Calu3 (cell line): ENCODE measurements at regions not wholly inside any gene's neighbourhood (a gene's known extent, or its start where the extent isn't known, plus 50 kb on each side); places are given as distances from the start of the nearest gene placed in this dataset.

Source experiments
- BruUV-seq: library from RNA; stranded (reverse); fragments of 400-500 nt; replicated peaks from 2 replicates; lab custom pipeline; 2021; lab: Mats Ljungman, UMichigan
- CTCF ChIA-PET: fragments of 300-600 bp; sonication (Branson Sonifier 250); formaldehyde crosslinking; loops from one replicate; lab custom pipeline; 2022; ENCODE audit warnings: antibody characterized with exemption; lab: Charles Lee
- DNase-seq: peaks from one replicate; pipeline ENCODE4 v3.0.0; 2022
- H3K27ac Mint-ChIP-seq: one replicate; pipeline ENCODE4 v1.8.0; 2022; ENCODE audit warnings: mixed read lengths; ENCODE audit not compliant: unreplicated experiment
- H3K27me3 Mint-ChIP-seq: one replicate; pipeline ENCODE4 v1.8.0; 2022; ENCODE audit warnings: mixed read lengths; ENCODE audit not compliant: unreplicated experiment
- H3K36me3 Mint-ChIP-seq: one replicate; pipeline ENCODE4 v1.8.0; 2022; ENCODE audit warnings: mild to moderate bottlenecking, moderate library complexity, mixed read lengths; ENCODE audit not compliant: insufficient read depth, unreplicated experiment
- H3K4me1 Mint-ChIP-seq: one replicate; pipeline ENCODE4 v1.8.0; 2022; ENCODE audit warnings: mild to moderate bottlenecking, low read depth, mixed read lengths; ENCODE audit not compliant: unreplicated experiment
- H3K4me3 Mint-ChIP-seq: one replicate; pipeline ENCODE4 v1.8.0; 2022; ENCODE audit warnings: mild to moderate bottlenecking, low read depth, moderate library complexity, mixed read lengths; ENCODE audit not compliant: unreplicated experiment
- H3K9me3 Mint-ChIP-seq: one replicate; pipeline ENCODE4 v1.8.0; 2022; ENCODE audit warnings: low read depth, mixed read lengths; ENCODE audit not compliant: unreplicated experiment
- CTCF ChIP-seq: fragments of 200-600 bp; IDR thresholded peaks from one replicate; pipeline ENCODE4 v1.8.0; 2022; ENCODE audit warnings: antibody characterized with exemption; ENCODE audit not compliant: unreplicated experiment
- intact Hi-C: fragments of 100-400 bp; cut with micrococcal nuclease; formaldehyde crosslinking; loops from one replicate; pipeline ENCODE4 v1.10.0; 2022; ENCODE audit not compliant: unreplicated experiment

- H3K9me3 Mint-ChIP-seq, result no peaks in the 10 kb centered on the region
- CTCF ChIA-PET, result interaction anchor here (0.6 kb wide), 1 partner anchor 115 kb away, joined by 5 read pairs; no protein-coding TSS in a partner anchor
- H3K27me3 Mint-ChIP-seq, result no peaks in the 10 kb centered on the region
- H3K4me3 Mint-ChIP-seq, result no peak overlapping the region
- no peak overlapping the region for H3K27ac Mint-ChIP-seq
- peaks cover 19% of the 10 kb centered on the region for H3K4me1 Mint-ChIP-seq
- H3K36me3 Mint-ChIP-seq, result no peaks in the 10 kb centered on the region
- DNase-seq, result no peak
- BruUV-seq, result no TSS peak
- TF ChIP-seq CTCF, result no peak
- intact Hi-C loops, result no loop called here
Measured at GRCh38 chr10:28912017-28912783, 234.9 kb downstream of the BAMBI start.

- no peak for TF ChIP-seq CTCF
- BruUV-seq, result no TSS peak
- H3K4me1 Mint-ChIP-seq, result peaks cover 18% of the 10 kb centered on the region
- no peaks in the 10 kb centered on the region for H3K27me3 Mint-ChIP-seq
- intact Hi-C loops, result no loop called here
- H3K36me3 Mint-ChIP-seq, result no peaks in the 10 kb centered on the region
- no peak overlapping the region for H3K4me3 Mint-ChIP-seq
- H3K27ac Mint-ChIP-seq, result no peak overlapping the region
- CTCF ChIA-PET, result no interaction called here
- DNase-seq, result peak; percentile 49
- no peaks in the 10 kb centered on the region for H3K9me3 Mint-ChIP-seq
Measured at GRCh38 chr10:28913436-28914237, 236.3 kb downstream of the BAMBI start.

- BruUV-seq, result no TSS peak
- CTCF ChIA-PET, result no interaction called here
- Mint-ChIP-seq H3K27me3 (no peaks in the 10 kb centered on the region), H3K4me3 (no peak overlapping the region), H3K36me3 (no peaks in the 10 kb centered on the region), H3K4me1 (peaks cover 18% of the 10 kb centered on the region), H3K9me3 (no peaks in the 10 kb centered on the region), H3K27ac (no peak overlapping the region)
- intact Hi-C loops, result no loop called here
- no peak for TF ChIP-seq CTCF
- DNase-seq, result no peak
Measured at GRCh38 chr10:28914701-28915100, 237.4 kb downstream of the BAMBI start.

- Mint-ChIP-seq H3K4me1 (peaks cover 18% of the 10 kb centered on the region), H3K36me3 (no peaks in the 10 kb centered on the region), H3K27me3 (no peaks in the 10 kb centered on the region), H3K27ac (no peak overlapping the region), H3K9me3 (no peaks in the 10 kb centered on the region), H3K4me3 (no peak overlapping the region)
- no peak for DNase-seq
- intact Hi-C loops, result no loop called here
- BruUV-seq, result no TSS peak
- CTCF ChIA-PET, result interaction anchor here (0.5 kb wide), 1 partner anchor 411 kb away, joined by 3 read pairs; no protein-coding TSS in a partner anchor
- TF ChIP-seq CTCF, result no peak
Measured at GRCh38 chr10:28915989-28916588, 238.8 kb downstream of the BAMBI start.
